AG09309 (cell line): ENCODE measurements at regions not wholly inside any gene's neighbourhood (a gene's known extent, or its start where the extent isn't known, plus 50 kb on each side); places are given as distances from the start of the nearest gene placed in this dataset.
"Not testable (repeated sequence)": the region's sequence is repeated elsewhere in the genome, so short reads cannot be mapped to it uniquely, and the experiment has no call there.

ENCODE experiments used
- DNase-seq: peaks from one replicate; pipeline ENCODE4 v3.0.0-alpha.2; 2010; ENCODE audit warnings: low read depth
- H3K4me3 ChIP-seq: 2 replicates; pipeline ENCODE4 v1.5.1; 2011; ENCODE audit warnings: mild to moderate bottlenecking, low read depth, low read length, moderate library complexity; ENCODE audit not compliant: control insufficient read depth
- CTCF ChIP-seq: IDR thresholded peaks from 2 replicates; pipeline ENCODE4 v1.5.1; 2011; ENCODE audit warnings: mild to moderate bottlenecking, low read depth, low read length, inconsistent platforms; ENCODE audit not compliant: insufficient read depth, control insufficient read depth; ENCODE audit errors: missing control alignments

GRCh38 chr2:13414897-13415296 lies 698.2 kb downstream of the TRIB2 start:
- DNase-seq: no peak
- no peak overlapping the region for H3K4me3 ChIP-seq
- TF ChIP-seq CTCF: no peak

DNA sequence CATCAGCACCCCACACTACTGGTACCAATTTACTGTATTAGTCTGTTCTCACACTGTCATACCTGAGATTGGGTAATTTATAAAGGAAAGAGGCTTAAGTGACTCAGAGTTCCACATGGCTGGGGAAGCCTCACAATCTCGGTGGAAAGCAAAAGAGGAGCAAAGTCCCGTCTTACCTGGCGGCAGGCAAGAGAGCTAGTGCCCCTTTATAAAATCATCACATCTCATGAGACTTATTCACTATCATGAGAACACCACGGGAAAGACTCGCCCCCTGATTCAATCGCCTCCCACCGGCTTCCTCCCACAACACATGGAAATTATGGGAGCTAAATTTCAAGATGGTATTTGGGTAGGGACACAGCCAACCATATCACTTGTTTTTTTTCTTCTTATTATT lies 717.2 kb downstream of the TRIB2 start:
- no peak for DNase-seq
- no peak overlapping the region for H3K4me3 ChIP-seq
- no peak for TF ChIP-seq CTCF

DNA sequence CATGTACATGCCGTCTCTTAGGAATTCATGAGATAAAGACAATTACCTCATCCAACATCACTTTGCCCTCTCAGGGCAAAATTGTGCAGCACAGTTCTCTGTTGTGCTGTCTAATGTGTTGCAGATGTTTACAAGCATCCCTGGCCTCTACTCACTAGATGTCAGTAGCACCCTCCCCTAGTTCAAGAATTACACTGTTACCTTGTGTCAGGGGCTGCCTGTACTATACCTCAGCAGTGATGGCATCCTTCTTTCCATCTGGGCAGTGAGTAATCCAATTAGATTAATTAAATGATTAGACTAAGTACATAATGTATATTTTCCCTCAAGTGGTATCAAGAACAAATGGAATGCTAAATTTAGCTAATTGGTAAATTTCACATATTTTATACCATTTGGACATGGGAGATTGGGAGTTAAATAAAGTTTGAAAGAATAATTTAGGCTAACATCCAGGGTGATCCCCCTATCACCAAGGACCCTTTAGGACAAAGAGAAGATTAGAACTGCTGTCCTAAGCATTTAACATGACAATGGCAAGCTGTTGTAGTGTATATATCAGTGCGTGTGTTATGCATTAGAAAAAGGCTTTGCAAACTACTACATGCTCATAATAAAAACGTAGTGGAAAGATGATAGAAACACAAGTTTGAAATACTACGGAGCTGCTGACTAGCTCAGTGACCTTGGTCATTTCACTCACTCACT lies 727.0 kb downstream of the TRIB2 start:
- DNase-seq, H3K4me3 ChIP-seq: not testable (repeated sequence)

GRCh38 chr2:13462464-13462863 lies 745.7 kb downstream of the TRIB2 start:
- no peak for TF ChIP-seq CTCF
- DNase-seq: no peak
- H3K4me3 ChIP-seq: no peak overlapping the region

DNA sequence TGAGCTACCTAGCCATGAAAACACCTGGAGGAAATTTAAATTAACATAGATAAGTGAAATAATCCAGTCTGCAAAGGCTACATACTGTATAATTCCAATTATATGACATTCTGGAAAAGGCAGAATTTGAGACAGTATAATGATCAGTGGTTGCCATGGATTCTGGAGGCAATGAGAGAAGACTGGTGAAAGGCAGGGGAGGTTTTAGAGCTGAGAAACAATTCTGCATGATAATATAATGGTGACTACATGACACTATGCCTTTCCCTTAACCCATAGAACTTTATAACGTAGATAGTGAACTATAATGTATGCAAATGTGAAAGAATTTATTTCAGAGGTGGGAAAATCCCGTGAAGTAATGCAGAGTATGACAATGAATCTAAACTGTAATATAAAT lies 749.3 kb downstream of the TRIB2 start:
- no peak for TF ChIP-seq CTCF
- DNase-seq: no peak
- H3K4me3 ChIP-seq: no peak overlapping the region

GRCh38 chr2:13474538-13474937 lies 757.8 kb downstream of the TRIB2 start:
- DNase-seq: no peak
- no peak overlapping the region for H3K4me3 ChIP-seq
- no peak for TF ChIP-seq CTCF

- TF ChIP-seq CTCF: no peak
- DNase-seq: no peak
- no peak overlapping the region for H3K4me3 ChIP-seq
Observed at GRCh38 chr2:13480057-13480456, 763.3 kb downstream of the TRIB2 start.
